22Rv1 (cell line): ENCODE measurements at regions not wholly inside any gene's neighbourhood (a gene's known extent, or its start where the extent isn't known, plus 50 kb on each side); places are given as distances from the start of the nearest gene placed in this dataset.

Source experiments
- CTCF ChIP-seq: fragments of 450-650 bp; IDR thresholded peaks from 2 replicates; pipeline ENCODE4 v1.5.1; 2017; ENCODE audit warnings: mild to moderate bottlenecking
- ZFX ChIP-seq: fragments of 450-650 bp; IDR thresholded peaks from 2 replicates; pipeline ENCODE4 v1.6.1; 2017; ENCODE audit warnings: antibody characterized with exemption, borderline replicate concordance

GRCh38 chr11:109677231-109677630, 255.2 kb downstream of the C11orf87 start:
- TF ChIP-seq CTCF (no peak), ZFX (no peak)
